HCT116 (cell line): ENCODE measurements at regions not wholly inside any gene's neighbourhood (a gene's known extent, or its start where the extent isn't known, plus 50 kb on each side); places are given as distances from the start of the nearest gene placed in this dataset.

Source experiments
- CEBPB ChIP-seq: IDR thresholded peaks from 2 replicates; pipeline ENCODE4 v1.6.1; 2012; ENCODE audit warnings: low read depth
- EGR1 ChIP-seq: IDR thresholded peaks from 2 replicates; pipeline ENCODE4 v1.6.1; 2012; ENCODE audit warnings: low read depth
- EZH2 ChIP-seq: fragments of 200-600 bp; sonication (generic); IDR thresholded peaks from 2 replicates; pipeline ENCODE4 v1.6.1; 2017; ENCODE audit warnings: antibody characterized with exemption, mixed run types
- EZH2phosphoT487 ChIP-seq: fragments of 200-600 bp; IDR thresholded peaks from 2 replicates; pipeline ENCODE4 v1.6.1; 2018; ENCODE audit warnings: antibody characterized with exemption, borderline replicate concordance
- POLR2A ChIP-seq: IDR thresholded peaks from 2 replicates; pipeline ENCODE4 v1.7.0; 2011; ENCODE audit warnings: borderline replicate concordance; ENCODE audit not compliant: insufficient read depth, insufficient read length; ENCODE audit errors: extremely low read depth
- POLR2AphosphoS5 ChIP-seq: IDR thresholded peaks from 2 replicates; pipeline ENCODE4 v1.6.1; 2011; ENCODE audit warnings: mild to moderate bottlenecking, low read depth, low read length, moderate library complexity
- RAD21 ChIP-seq: IDR thresholded peaks from 2 replicates; pipeline ENCODE4 v1.6.1; 2012; ENCODE audit warnings: low read depth, mild to moderate bottlenecking
- SP1 ChIP-seq: IDR thresholded peaks from 2 replicates; pipeline ENCODE4 v1.6.1; 2012; ENCODE audit warnings: low read depth
- SRF ChIP-seq: IDR thresholded peaks from 2 replicates; pipeline ENCODE4 v1.6.1; 2012; ENCODE audit warnings: low read depth
- YY1 ChIP-seq: IDR thresholded peaks from 2 replicates; pipeline ENCODE4 v1.6.1; 2011; ENCODE audit warnings: low read length, low read depth, moderate library complexity, mild to moderate bottlenecking; ENCODE audit not compliant: insufficient replicate concordance; ENCODE audit errors: extremely low read depth
- TF ChIP-seq, protein P1 (sequence below): IDR thresholded peaks from 2 replicates; pipeline ENCODE4 v1.6.1; 2012
- TF ChIP-seq, protein P2 (sequence below), 3 experiments: fragments of 200-600 bp in 1 of 3; sonication (generic) in 1 of 3; IDR thresholded peaks in 2 of 3; conservative IDR thresholded peaks in 1 of 3; 2 replicates each; pipeline ENCODE4 v1.5.1; 2012 to 2017; ENCODE audit warnings: low read depth in 2 of 3, low read length in 2 of 3, antibody characterized with exemption in 1 of 3, borderline replicate concordance in 1 of 3, control low read depth in 1 of 3, mild to moderate bottlenecking in 1 of 3, mixed read lengths in 1 of 3, mixed run types in 1 of 3, moderate library complexity in 1 of 3; ENCODE audit not compliant: insufficient read depth in 1 of 3
- TF ChIP-seq, protein P3 (sequence below): IDR thresholded peaks from 2 replicates; pipeline ENCODE4 v1.6.1; 2012; ENCODE audit warnings: low read depth

DNA sequence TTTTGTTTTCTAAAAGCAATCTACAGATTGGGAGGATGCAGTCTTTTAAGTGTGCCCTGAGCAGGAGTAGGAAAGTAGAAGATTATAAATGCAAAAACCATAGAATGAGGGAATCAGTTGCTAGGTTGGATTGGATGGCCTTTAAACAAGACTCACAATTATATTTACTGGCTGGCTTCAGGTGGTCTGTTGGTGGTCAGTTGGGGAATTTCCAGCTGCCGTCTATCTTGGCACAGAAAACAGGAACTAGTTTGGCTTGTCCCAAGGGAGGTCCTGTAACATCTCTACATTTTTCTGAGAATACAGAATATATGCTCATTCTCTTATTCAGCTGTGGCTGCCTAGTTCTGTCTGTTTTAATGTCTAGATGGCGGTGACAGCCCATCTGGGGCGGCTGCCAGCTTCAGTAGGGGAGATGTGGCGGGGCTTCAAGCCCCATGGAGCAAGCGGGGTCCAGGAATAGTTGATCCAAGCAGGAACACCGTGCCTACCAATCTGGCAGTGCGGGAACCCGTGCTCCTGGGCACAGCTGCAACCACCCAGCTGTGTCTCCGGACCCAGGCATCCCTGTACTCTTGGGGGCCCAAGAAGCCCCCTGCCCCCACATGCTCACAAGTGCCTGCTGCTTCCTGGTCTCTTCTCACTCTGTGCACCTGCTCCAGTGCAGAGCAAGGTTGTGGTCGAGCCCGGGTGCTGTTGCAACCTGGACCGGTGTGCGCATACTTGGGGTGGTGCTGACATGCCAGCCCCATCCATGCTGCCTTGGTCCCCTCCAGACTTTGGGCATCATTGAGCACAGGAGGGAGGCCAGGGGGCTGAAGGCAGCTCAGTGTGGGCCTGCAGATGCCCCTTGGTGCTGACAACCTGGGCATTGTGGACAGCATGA, 1182.6 kb downstream of the AMY1C start:
- TF ChIP-seq, protein P1, sequence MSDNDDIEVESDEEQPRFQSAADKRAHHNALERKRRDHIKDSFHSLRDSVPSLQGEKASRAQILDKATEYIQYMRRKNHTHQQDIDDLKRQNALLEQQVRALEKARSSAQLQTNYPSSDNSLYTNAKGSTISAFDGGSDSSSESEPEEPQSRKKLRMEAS, result no peak
- TF ChIP-seq, protein P2, sequence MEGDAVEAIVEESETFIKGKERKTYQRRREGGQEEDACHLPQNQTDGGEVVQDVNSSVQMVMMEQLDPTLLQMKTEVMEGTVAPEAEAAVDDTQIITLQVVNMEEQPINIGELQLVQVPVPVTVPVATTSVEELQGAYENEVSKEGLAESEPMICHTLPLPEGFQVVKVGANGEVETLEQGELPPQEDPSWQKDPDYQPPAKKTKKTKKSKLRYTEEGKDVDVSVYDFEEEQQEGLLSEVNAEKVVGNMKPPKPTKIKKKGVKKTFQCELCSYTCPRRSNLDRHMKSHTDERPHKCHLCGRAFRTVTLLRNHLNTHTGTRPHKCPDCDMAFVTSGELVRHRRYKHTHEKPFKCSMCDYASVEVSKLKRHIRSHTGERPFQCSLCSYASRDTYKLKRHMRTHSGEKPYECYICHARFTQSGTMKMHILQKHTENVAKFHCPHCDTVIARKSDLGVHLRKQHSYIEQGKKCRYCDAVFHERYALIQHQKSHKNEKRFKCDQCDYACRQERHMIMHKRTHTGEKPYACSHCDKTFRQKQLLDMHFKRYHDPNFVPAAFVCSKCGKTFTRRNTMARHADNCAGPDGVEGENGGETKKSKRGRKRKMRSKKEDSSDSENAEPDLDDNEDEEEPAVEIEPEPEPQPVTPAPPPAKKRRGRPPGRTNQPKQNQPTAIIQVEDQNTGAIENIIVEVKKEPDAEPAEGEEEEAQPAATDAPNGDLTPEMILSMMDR (IDR thresholded peaks at IDR 0.05 in 2 of 3, conservative IDR thresholded peaks at IDR 0.05 in 1 of 3; ENCODE audit: borderline replicate concordance in 1 of 3, insufficient read depth in 1 of 3, low read depth in 2 of 3, low read length in 2 of 3), result no peak
- no peak for TF ChIP-seq POLR2AphosphoS5
- TF ChIP-seq SP1, result no peak
- no peak for TF ChIP-seq POLR2A
- TF ChIP-seq EZH2phosphoT487, result no peak
- TF ChIP-seq EZH2, result no peak
- TF ChIP-seq EGR1, result no peak
- TF ChIP-seq, protein P3, sequence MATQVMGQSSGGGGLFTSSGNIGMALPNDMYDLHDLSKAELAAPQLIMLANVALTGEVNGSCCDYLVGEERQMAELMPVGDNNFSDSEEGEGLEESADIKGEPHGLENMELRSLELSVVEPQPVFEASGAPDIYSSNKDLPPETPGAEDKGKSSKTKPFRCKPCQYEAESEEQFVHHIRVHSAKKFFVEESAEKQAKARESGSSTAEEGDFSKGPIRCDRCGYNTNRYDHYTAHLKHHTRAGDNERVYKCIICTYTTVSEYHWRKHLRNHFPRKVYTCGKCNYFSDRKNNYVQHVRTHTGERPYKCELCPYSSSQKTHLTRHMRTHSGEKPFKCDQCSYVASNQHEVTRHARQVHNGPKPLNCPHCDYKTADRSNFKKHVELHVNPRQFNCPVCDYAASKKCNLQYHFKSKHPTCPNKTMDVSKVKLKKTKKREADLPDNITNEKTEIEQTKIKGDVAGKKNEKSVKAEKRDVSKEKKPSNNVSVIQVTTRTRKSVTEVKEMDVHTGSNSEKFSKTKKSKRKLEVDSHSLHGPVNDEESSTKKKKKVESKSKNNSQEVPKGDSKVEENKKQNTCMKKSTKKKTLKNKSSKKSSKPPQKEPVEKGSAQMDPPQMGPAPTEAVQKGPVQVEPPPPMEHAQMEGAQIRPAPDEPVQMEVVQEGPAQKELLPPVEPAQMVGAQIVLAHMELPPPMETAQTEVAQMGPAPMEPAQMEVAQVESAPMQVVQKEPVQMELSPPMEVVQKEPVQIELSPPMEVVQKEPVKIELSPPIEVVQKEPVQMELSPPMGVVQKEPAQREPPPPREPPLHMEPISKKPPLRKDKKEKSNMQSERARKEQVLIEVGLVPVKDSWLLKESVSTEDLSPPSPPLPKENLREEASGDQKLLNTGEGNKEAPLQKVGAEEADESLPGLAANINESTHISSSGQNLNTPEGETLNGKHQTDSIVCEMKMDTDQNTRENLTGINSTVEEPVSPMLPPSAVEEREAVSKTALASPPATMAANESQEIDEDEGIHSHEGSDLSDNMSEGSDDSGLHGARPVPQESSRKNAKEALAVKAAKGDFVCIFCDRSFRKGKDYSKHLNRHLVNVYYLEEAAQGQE, result no peak
- no peak for TF ChIP-seq RAD21
- no peak for TF ChIP-seq CEBPB
- TF ChIP-seq YY1, result no peak
- TF ChIP-seq SRF, result no peak
